H1 (cell line): ENCODE measurements at regions not wholly inside any gene's neighbourhood (a gene's known extent, or its start where the extent isn't known, plus 50 kb on each side); places are given as distances from the start of the nearest gene placed in this dataset.
"Not testable (repeated sequence)": the region's sequence is repeated elsewhere in the genome, so short reads cannot be mapped to it uniquely, and the experiment has no call there.

Experiments
- CTCF ChIA-PET: fragments of 300-600 bp; sonication (Branson Sonifier 250); formaldehyde crosslinking; loops from one replicate; lab custom pipeline; 2021; ENCODE audit not compliant: partially characterized antibody; lab: Charles Lee
- POLR2A ChIA-PET: fragments of 300-600 bp; sonication (Branson Sonifier 250); formaldehyde crosslinking; loops from one replicate; lab custom pipeline; 2021; ENCODE audit warnings: inconsistent platforms; ENCODE audit not compliant: partially characterized antibody; lab: Charles Lee
- DNase-seq, 2 experiments: peaks; one replicate each; pipeline versions ENCODE4 v3.0.0 to v3.0.0-alpha.2; 2010 to 2022; ENCODE audit warnings: low spot score in 2 of 2, low read depth in 1 of 2, mixed read lengths in 1 of 2
- FAIRE-seq: peaks from 2 replicates; lab custom pipeline; 2011; peaks lifted over from hg19 to GRCh38; lab: Jason Lieb, UNC
- H2AFZ ChIP-seq: 2 replicates; pipeline ENCODE4 v1.8.1; 2012; ENCODE audit warnings: low read length, inconsistent platforms
- H2AK5ac ChIP-seq: 2 replicates; pipeline ENCODE4 v1.6.1; 2013; ENCODE audit warnings: low read depth, low read length
- H2BK120ac ChIP-seq: replicated peaks from 2 replicates; pipeline ENCODE3; 2013; ENCODE audit warnings: low read depth, low read length, inconsistent platforms
- H2BK12ac ChIP-seq: 2 replicates; pipeline ENCODE4 v1.6.1; 2013; ENCODE audit warnings: low read depth, low read length
- H2BK15ac ChIP-seq: 2 replicates; pipeline ENCODE4 v1.6.1; 2013; ENCODE audit warnings: low read length
- H2BK20ac ChIP-seq: 2 replicates; pipeline ENCODE4 v1.6.1; 2013; ENCODE audit warnings: low read length
- H2BK5ac ChIP-seq: 2 replicates; pipeline ENCODE4 v1.6.1; 2013; ENCODE audit warnings: low read depth, low read length
- H3K14ac ChIP-seq: 2 replicates; pipeline ENCODE4 v1.6.1; 2013; ENCODE audit warnings: inconsistent platforms; ENCODE audit not compliant: insufficient read length
- H3K18ac ChIP-seq: 2 replicates; pipeline ENCODE4 v1.6.1; 2013; ENCODE audit warnings: low read length; ENCODE audit errors: extremely low read depth
- H3K23ac ChIP-seq: 2 replicates; pipeline ENCODE4 v1.6.1; 2013; ENCODE audit warnings: inconsistent platforms; ENCODE audit not compliant: insufficient read length
- H3K23me2 ChIP-seq: 2 replicates; pipeline ENCODE4 v1.6.1; 2013; ENCODE audit warnings: low read depth, low read length
- H3K27ac ChIP-seq: 2 replicates; pipeline ENCODE4 v1.6.1; 2011; ENCODE audit warnings: low read depth, low read length, inconsistent platforms
- H3K27me3 ChIP-seq, 4 experiments: replicated peaks in 1 of 4; 1 replicate in 1 of 4; 2 replicates in 3 of 4; pipeline versions ENCODE4 v1.6.1 to v1.8.1; 2011 to 2013; ENCODE audit warnings: low read length in 3 of 4, mild to moderate bottlenecking in 3 of 4, inconsistent platforms in 2 of 4, mixed read lengths in 2 of 4, moderate library complexity in 1 of 4; ENCODE audit not compliant: control insufficient read depth in 3 of 4, insufficient read depth in 3 of 4; ENCODE audit errors: extremely low read depth in 1 of 4
- H3K36me3 ChIP-seq, 4 experiments: 2 replicates each; pipeline versions ENCODE4 v1.6.1 to v1.8.1; 2011 to 2013; ENCODE audit warnings: mild to moderate bottlenecking in 4 of 4, low read length in 3 of 4, moderate library complexity in 2 of 4, control low read depth in 1 of 4, inconsistent platforms in 1 of 4; ENCODE audit not compliant: insufficient read depth in 4 of 4, control insufficient read depth in 2 of 4
- H3K4ac ChIP-seq: replicated peaks from 2 replicates; pipeline ENCODE3; 2013; ENCODE audit warnings: low read length, low read depth, mixed read lengths, inconsistent platforms; ENCODE audit not compliant: insufficient read length
- H3K4me1 ChIP-seq, 4 experiments: replicated peaks in 1 of 4; 1 replicate in 1 of 4; 2 replicates in 3 of 4; pipeline versions ENCODE4 v1.6.1 to v1.8.1; 2011 to 2013; ENCODE audit warnings: low read length in 3 of 4, inconsistent platforms in 2 of 4, mixed read lengths in 1 of 4; ENCODE audit not compliant: insufficient read depth in 4 of 4, control insufficient read depth in 3 of 4
- H3K4me2 ChIP-seq, 2 experiments: 2 replicates each; pipeline versions ENCODE4 v1.6.1 to v1.8.1; 2011 to 2013; ENCODE audit warnings: low read depth in 2 of 2, low read length in 2 of 2, control low read depth in 1 of 2, inconsistent platforms in 1 of 2, mild to moderate bottlenecking in 1 of 2; ENCODE audit not compliant: insufficient read depth in 1 of 2
- H3K4me3 ChIP-seq, 4 experiments: fragments of 200-600, 300-600 bp in 1 of 4; sonication (generic), shearing (Covaris generic), sonication (Bioruptor Twin) in 1 of 4; 2 replicates each; pipeline versions ENCODE4 v1.5.1 to v1.8.1; 2011 to 2016; ENCODE audit warnings: low read length in 4 of 4, low read depth in 3 of 4, control low read depth in 2 of 4, inconsistent platforms in 2 of 4, mild to moderate bottlenecking in 2 of 4, mixed read lengths in 1 of 4, moderate library complexity in 1 of 4; ENCODE audit not compliant: insufficient read depth in 2 of 4; ENCODE audit errors: extremely low read depth in 1 of 4
- H3K56ac ChIP-seq: replicated peaks from 2 replicates; pipeline ENCODE3; 2013; ENCODE audit warnings: low read depth, mild to moderate bottlenecking, mixed read lengths, low read length, inconsistent platforms; ENCODE audit not compliant: insufficient read length
- H3K79me1 ChIP-seq: 2 replicates; pipeline ENCODE4 v1.6.1; 2013; ENCODE audit warnings: low read depth, low read length, control low read depth
- H3K79me2 ChIP-seq, 2 experiments: 2 replicates each; pipeline versions ENCODE4 v1.6.1 to v1.8.1; 2012 to 2013; ENCODE audit warnings: low read length in 2 of 2, mild to moderate bottlenecking in 2 of 2, inconsistent platforms in 1 of 2; ENCODE audit not compliant: insufficient read depth in 2 of 2, control insufficient read depth in 1 of 2
- H3K9ac ChIP-seq, 4 experiments: replicated peaks in 1 of 4; 1 replicate in 1 of 4; 2 replicates in 3 of 4; pipeline versions ENCODE4 v1.6.1 to v1.8.1; 2011 to 2013; ENCODE audit warnings: low read depth in 3 of 4, low read length in 3 of 4, control low read depth in 2 of 4, mild to moderate bottlenecking in 2 of 4, moderate library complexity in 2 of 4, inconsistent platforms in 1 of 4; ENCODE audit errors: extremely low read depth in 1 of 4
- H3K9me3 ChIP-seq, 2 experiments: 2 replicates each; pipeline versions ENCODE4 v1.6.1 to v1.8.1; 2012 to 2013; ENCODE audit warnings: mild to moderate bottlenecking in 2 of 2, moderate library complexity in 2 of 2, control low read depth in 1 of 2, inconsistent platforms in 1 of 2, low read depth in 1 of 2, low read length in 1 of 2, mixed read lengths in 1 of 2; ENCODE audit not compliant: insufficient read depth in 2 of 2
- H4K20me1 ChIP-seq, 2 experiments: replicated peaks in 1 of 2; 2 replicates each; pipeline versions ENCODE3 to v1.8.1; 2011 to 2013; ENCODE audit warnings: inconsistent platforms in 2 of 2, low read length in 2 of 2, mild to moderate bottlenecking in 1 of 2; ENCODE audit not compliant: insufficient read depth in 2 of 2, control insufficient read depth in 1 of 2
- H4K5ac ChIP-seq: 2 replicates; pipeline ENCODE4 v1.6.1; 2013; ENCODE audit warnings: low read length, low read depth, mixed read lengths, inconsistent platforms; ENCODE audit not compliant: insufficient read length
- H4K8ac ChIP-seq: 2 replicates; pipeline ENCODE4 v1.8.0; 2013; ENCODE audit warnings: mild to moderate bottlenecking, moderate library complexity, low read length, inconsistent platforms; ENCODE audit not compliant: insufficient read depth; ENCODE audit errors: extremely low read depth
- H4K91ac ChIP-seq: replicated peaks from 2 replicates; pipeline ENCODE3; 2013; ENCODE audit warnings: low read length, mixed read lengths, inconsistent platforms; ENCODE audit not compliant: insufficient read length
- WGBS, 2 experiments: shearing (Covaris generic) in 1 of 2; methylation state at CpG; one replicate each; pipeline versions ENCODE4 v1.1.6 to v1.1.7; 2013 to 2015; ENCODE audit warnings: low lambda C conversion rate in 2 of 2, mixed read lengths in 2 of 2, inconsistent platforms in 1 of 2, low coverage in 1 of 2, missing lambda C conversion rate in 1 of 2; ENCODE audit not compliant: insufficient replicate concordance in 2 of 2, insufficient coverage in 1 of 2, insufficient read length in 1 of 2; ENCODE audit errors: extremely low coverage in 1 of 2, missing lambda C conversion rate in 1 of 2; 5-methylcytosine and 5-hydroxymethylcytosine counted together

GRCh38 chr10:2880050-2880449 lies 187.3 kb upstream of the PFKP start:
- H3K18ac ChIP-seq, H3K4me1 ChIP-seq, H3K4ac ChIP-seq, H2BK5ac ChIP-seq, FAIRE-seq, H2BK120ac ChIP-seq, H4K91ac ChIP-seq, DNase-seq, H2AFZ ChIP-seq, H3K9me3 ChIP-seq, H2AK5ac ChIP-seq, H2BK20ac ChIP-seq, H3K4me2 ChIP-seq, H3K79me1 ChIP-seq, H4K5ac ChIP-seq, H3K27me3 ChIP-seq, H3K23me2 ChIP-seq, H2BK15ac ChIP-seq, H3K4me3 ChIP-seq, CTCF ChIA-PET, H3K56ac ChIP-seq, H2BK12ac ChIP-seq, H3K23ac ChIP-seq, H3K36me3 ChIP-seq, H3K27ac ChIP-seq, H3K9ac ChIP-seq, H3K79me2 ChIP-seq, H3K14ac ChIP-seq, H4K20me1 ChIP-seq, H4K8ac ChIP-seq, POLR2A ChIA-PET: not testable (repeated sequence)
- 98% methylated on average over 2 of the region's 2 CpGs; no CpG with 5 or more reads in 1 of the 2 experiments for WGBS, 2 experiments
